Trophoblast cell (in vitro differentiated cells and primary cell): ENCODE measurements at regions not wholly inside any gene's neighbourhood (a gene's known extent, or its start where the extent isn't known, plus 50 kb on each side); places are given as distances from the start of the nearest gene placed in this dataset.
"Not testable (repeated sequence)": the region's sequence is repeated elsewhere in the genome, so short reads cannot be mapped to it uniquely, and the experiment has no call there.

Experiments used
- DNase-seq, 2 donors: peaks; one replicate each; pipeline ENCODE4 v3.0.0-alpha.2; 2016
- H2AFZ ChIP-seq: 2 replicates; pipeline ENCODE4 v1.6.1; 2013; ENCODE audit warnings: low read length, moderate library complexity, mild to moderate bottlenecking; ENCODE audit not compliant: insufficient read depth, poor library complexity
- H2AK5ac ChIP-seq: 2 replicates; pipeline ENCODE4 v1.6.1; 2013; ENCODE audit warnings: mild to moderate bottlenecking, low read length
- H2BK120ac ChIP-seq: 2 replicates; pipeline ENCODE4 v1.6.1; 2013; ENCODE audit warnings: low read length, mild to moderate bottlenecking, moderate library complexity; ENCODE audit not compliant: insufficient read depth, poor library complexity
- H2BK12ac ChIP-seq: 2 replicates; pipeline ENCODE4 v1.6.1; 2013; ENCODE audit warnings: mild to moderate bottlenecking, low read length, moderate library complexity
- H2BK5ac ChIP-seq: 2 replicates; pipeline ENCODE4 v1.6.1; 2013; ENCODE audit warnings: low read length, low read depth, moderate library complexity, mild to moderate bottlenecking; ENCODE audit not compliant: poor library complexity
- H3K14ac ChIP-seq: 2 replicates; pipeline ENCODE4 v1.6.1; 2013; ENCODE audit warnings: mild to moderate bottlenecking, low read length
- H3K18ac ChIP-seq: 2 replicates; pipeline ENCODE4 v1.6.1; 2013; ENCODE audit warnings: mild to moderate bottlenecking, low read length
- H3K23ac ChIP-seq: 2 replicates; pipeline ENCODE4 v1.6.1; 2013; ENCODE audit warnings: low read length
- H3K27ac ChIP-seq: 2 replicates; pipeline ENCODE4 v1.5.1; 2013; ENCODE audit warnings: low read depth, mild to moderate bottlenecking, inconsistent platforms, low read length, moderate library complexity
- H3K27me3 ChIP-seq: 2 replicates; pipeline ENCODE4 v1.6.1; 2013; ENCODE audit warnings: inconsistent platforms, mild to moderate bottlenecking, low read length, moderate library complexity; ENCODE audit not compliant: insufficient read depth
- H3K36me3 ChIP-seq, 2 experiments: 1 replicate in 1 of 2; 2 replicates in 1 of 2; pipeline ENCODE4 v1.6.1; 2013; ENCODE audit warnings: low read length in 2 of 2, mild to moderate bottlenecking in 2 of 2, moderate library complexity in 1 of 2; ENCODE audit not compliant: insufficient read depth in 2 of 2, control insufficient read depth in 1 of 2
- H3K4ac ChIP-seq: 2 replicates; pipeline ENCODE4 v1.6.1; 2013; ENCODE audit warnings: low read depth, mild to moderate bottlenecking, low read length, moderate library complexity
- H3K4me1 ChIP-seq, 2 experiments: 1 replicate in 1 of 2; 2 replicates in 1 of 2; pipeline ENCODE4 v1.6.1; 2013; ENCODE audit warnings: low read length in 2 of 2, mild to moderate bottlenecking in 2 of 2, moderate library complexity in 1 of 2; ENCODE audit not compliant: insufficient read depth in 2 of 2, control insufficient read depth in 1 of 2
- H3K4me2 ChIP-seq: 2 replicates; pipeline ENCODE4 v1.6.1; 2013; ENCODE audit warnings: inconsistent platforms, mild to moderate bottlenecking, low read length, moderate library complexity
- H3K4me3 ChIP-seq: 2 replicates; pipeline ENCODE4 v1.5.1; 2013; ENCODE audit warnings: mild to moderate bottlenecking, low read depth, low read length, inconsistent platforms
- H3K79me1 ChIP-seq: one replicate; pipeline ENCODE4 v1.6.1; 2013; ENCODE audit warnings: low read length
- H3K79me2 ChIP-seq: 2 replicates; pipeline ENCODE4 v1.6.1; 2013; ENCODE audit warnings: low read length, mild to moderate bottlenecking; ENCODE audit not compliant: control insufficient read depth, insufficient read depth, poor library complexity
- H3K9ac ChIP-seq: 2 replicates; pipeline ENCODE4 v1.6.1; 2013; ENCODE audit warnings: mild to moderate bottlenecking, low read length
- H3K9me3 ChIP-seq: 2 replicates; pipeline ENCODE4 v1.6.1; 2013; ENCODE audit warnings: low read depth, mild to moderate bottlenecking, control low read depth, inconsistent platforms, low read length; ENCODE audit not compliant: insufficient read depth
- H4K12ac ChIP-seq: 2 replicates; pipeline ENCODE4 v1.6.1; 2013; ENCODE audit warnings: low read depth, mild to moderate bottlenecking, low read length, moderate library complexity
- H4K8ac ChIP-seq: 2 replicates; pipeline ENCODE4 v1.6.1; 2013; ENCODE audit warnings: low read depth, mild to moderate bottlenecking, low read length, moderate library complexity
- H4K91ac ChIP-seq: one replicate; pipeline ENCODE4 v1.6.1; 2013; ENCODE audit warnings: low read depth, mild to moderate bottlenecking, low read length, moderate library complexity
- WGBS: extraction: QIAGEN DNeasy Blood & Tissue Kit; methylation state at CpG from one replicate; pipeline ENCODE4 v1.1.7; 2013; ENCODE audit warnings: missing lambda C conversion rate; ENCODE audit not compliant: insufficient read length, insufficient coverage; ENCODE audit errors: extremely low coverage; 5-methylcytosine and 5-hydroxymethylcytosine counted together

- H3K9ac ChIP-seq, H3K23ac ChIP-seq, H3K18ac ChIP-seq, H2AFZ ChIP-seq, H3K27me3 ChIP-seq, H3K27ac ChIP-seq, H3K79me1 ChIP-seq, H2AK5ac ChIP-seq, DNase-seq, H3K4ac ChIP-seq, H3K9me3 ChIP-seq, H3K79me2 ChIP-seq, H2BK120ac ChIP-seq, H4K12ac ChIP-seq, H3K36me3 ChIP-seq, H3K4me3 ChIP-seq, H3K4me1 ChIP-seq, H3K4me2 ChIP-seq, H2BK5ac ChIP-seq, H3K14ac ChIP-seq, H4K8ac ChIP-seq, H2BK12ac ChIP-seq, H4K91ac ChIP-seq: not testable (repeated sequence)
- WGBS: no CpG with 5 or more reads among the region's 23 CpGs
These were observed 126.7 kb downstream of the GOLGA8T start for GRCh38 chr15:30261432-30262141.

- H3K23ac ChIP-seq, H3K18ac ChIP-seq, H3K27ac ChIP-seq, H3K4me1 ChIP-seq, H4K91ac ChIP-seq, H3K9ac ChIP-seq, H3K79me2 ChIP-seq, H3K36me3 ChIP-seq, H2BK120ac ChIP-seq, H3K79me1 ChIP-seq, H3K4me3 ChIP-seq, DNase-seq, H3K27me3 ChIP-seq, H3K9me3 ChIP-seq, H3K14ac ChIP-seq, H2BK12ac ChIP-seq, H4K8ac ChIP-seq, H2BK5ac ChIP-seq, H4K12ac ChIP-seq, H3K4ac ChIP-seq, H3K4me2 ChIP-seq, H2AFZ ChIP-seq, H2AK5ac ChIP-seq: not testable (repeated sequence)
- WGBS: no CpG with 5 or more reads among the region's 14 CpGs
These were observed 127.2 kb downstream of the GOLGA8T start for GRCh38 chr15:30262142-30262460.

- not testable (repeated sequence) for H2BK5ac ChIP-seq, H3K9ac ChIP-seq, H3K27me3 ChIP-seq, H3K27ac ChIP-seq, H3K4me2 ChIP-seq, H3K79me2 ChIP-seq, H4K91ac ChIP-seq, H3K18ac ChIP-seq, DNase-seq, H3K9me3 ChIP-seq, H3K36me3 ChIP-seq, H3K4me3 ChIP-seq, H3K23ac ChIP-seq, H3K4ac ChIP-seq, H2AFZ ChIP-seq, H3K4me1 ChIP-seq, H2BK120ac ChIP-seq, H3K14ac ChIP-seq, H3K79me1 ChIP-seq, H4K8ac ChIP-seq, H2BK12ac ChIP-seq, H4K12ac ChIP-seq, H2AK5ac ChIP-seq
- WGBS: no CpG with 5 or more reads among the region's 4 CpGs
These were observed 129.1 kb downstream of the GOLGA8T start for GRCh38 chr15:30264000-30264399.

GRCh38 chr15:30295150-30295844 is 98.0 kb downstream of the CHRFAM7A start:
- H2BK5ac ChIP-seq, H3K4me1 ChIP-seq, H3K27me3 ChIP-seq, H2BK120ac ChIP-seq, H4K12ac ChIP-seq, DNase-seq, H3K18ac ChIP-seq, H3K4ac ChIP-seq, H2BK12ac ChIP-seq, H3K14ac ChIP-seq, H3K36me3 ChIP-seq, H3K4me2 ChIP-seq, H3K79me1 ChIP-seq, H3K4me3 ChIP-seq, H4K91ac ChIP-seq, H3K79me2 ChIP-seq, H3K27ac ChIP-seq, H3K23ac ChIP-seq, H2AK5ac ChIP-seq, H4K8ac ChIP-seq, H2AFZ ChIP-seq, H3K9ac ChIP-seq, H3K9me3 ChIP-seq: not testable (repeated sequence)
- WGBS: no CpG with 5 or more reads among the region's 14 CpGs
